ENCODE measurements at regions not wholly inside any gene's neighbourhood (a gene's known extent, or its start where the extent isn't known, plus 50 kb on each side); places are given as distances from the start of the nearest gene placed in this dataset.

GRCh38 chr20:22962567-22963439 is 72.3 kb upstream of the SSTR4 start:
- Histone ChIP-seq H3K4me2 (peak overlapping the region; percentile 65), H3K27ac (peak overlapping the region; percentile 83 to 87), H3K4me3 (no peak overlapping the region), H3K9me3 (peaks cover 7% of the 10 kb centered on the region; the same call in 2 of the 3 replicates), H3K4me1 (peaks cover 23% of the 10 kb centered on the region)
- DNase-seq (ENCODE audit: low read depth in 1 of 2, low spot score in 1 of 2), result peak; percentile 67 to 78
- TF ChIP-seq GATA3 (IDR thresholded peaks at IDR 0.05; ENCODE audit: borderline replicate concordance), result peak; percentile 78; the same call in 1 of the 2 replicates
- TF ChIP-seq HDAC2 (IDR thresholded peaks at IDR 0.05), result no peak
- no peak for TF ChIP-seq ESRRA (IDR thresholded peaks at IDR 0.05; ENCODE audit: borderline replicate concordance, low read length)
- no peak for TF ChIP-seq RARB (CRISPR knock-in tag; IDR thresholded peaks at IDR 0.05)
- TF ChIP-seq EP300 (IDR thresholded peaks at IDR 0.05), result peak; percentile 53 to 58; a peak in 2 of 5 replicates
- TF ChIP-seq TP53 (CRISPR knock-in tag; IDR thresholded peaks at IDR 0.05), result no peak
- TF ChIP-seq ZNF302 (CRISPR knock-in tag; IDR thresholded peaks at IDR 0.05), result no peak
- peak; percentile 24 for TF ChIP-seq MAX (IDR thresholded peaks at IDR 0.05)
- 0 out of 3 replicates have a peak, but pooled peaks have one; percentile 51 for TF ChIP-seq BCL3 (IDR thresholded peaks at IDR 0.05)
- TF ChIP-seq CBX2 (IDR thresholded peaks at IDR 0.05; ENCODE audit: borderline replicate concordance, low read depth), result no peak
- TF ChIP-seq HOXB5 (CRISPR knock-in tag; IDR thresholded peaks at IDR 0.05), result no peak
- peak; percentile 68 to 72; a peak in 4 of 5 replicates for TF ChIP-seq JUN (IDR thresholded peaks at IDR 0.05)
- no peak for TF ChIP-seq CBX8 (IDR thresholded peaks at IDR 0.05)
- peak; percentile 16 to 65; a peak in 4 of 5 replicates for TF ChIP-seq RAD21 (conservative IDR thresholded peaks at IDR 0.05 in 1 of 2, IDR thresholded peaks at IDR 0.05 in 1 of 2)
- TF ChIP-seq FOSB (CRISPR knock-in tag; IDR thresholded peaks at IDR 0.05), result no peak
- TF ChIP-seq CEBPB (IDR thresholded peaks at IDR 0.05), result peak; percentile 57 to 78; a peak in 2 of 4 replicates
- TF ChIP-seq HEYL (CRISPR knock-in tag; IDR thresholded peaks at IDR 0.05), result no peak
- no peak for TF ChIP-seq CHD4 (IDR thresholded peaks at IDR 0.05; ENCODE audit: borderline replicate concordance)
- peak; percentile 96 for TF ChIP-seq JUNB (IDR thresholded peaks at IDR 0.05)
- no peak for TF ChIP-seq NFE2L2 (conservative IDR thresholded peaks at IDR 0.05; ENCODE audit: low read length)
- no peak for TF ChIP-seq RCOR1 (IDR thresholded peaks at IDR 0.05; ENCODE audit: low read depth, low read length)
- TF ChIP-seq FOSL2 (IDR thresholded peaks at IDR 0.05), result peak; percentile 98
- TF ChIP-seq FOSL2 (CRISPR knock-in tag; IDR thresholded peaks at IDR 0.05), result peak; percentile 88
- peak; percentile 51; the same call in 2 of the 3 replicates for TF ChIP-seq SMC3 (IDR thresholded peaks at IDR 0.05)
- FAIRE-seq, result peak; percentile 100
- WGBS (ENCODE audit: missing lambda C conversion rate), result 3% methylated on average over 3 of the region's 3 CpGs
- ChIA-PET POLR2A (interaction anchor here (1.0 to 1.6 kb wide), 7 partner anchors 8 to 271 kb away, joined by 3 to 7 read pairs (median 4); partner anchors contain the start of gene THBD), CTCF (interaction anchor here (0.8 to 6.3 kb wide), 10 partner anchors 11 to 271 kb away, joined by 3 to 39 read pairs (median 4); no protein-coding TSS in a partner anchor)
- ATAC-seq, result peak; percentile 85 to 86

GRCh38 chr20:22963581-22963980 is 71.5 kb upstream of the SSTR4 start:
- ATAC-seq, result no peak
- 57% methylated on average over 3 of the region's 3 CpGs for WGBS (ENCODE audit: missing lambda C conversion rate)
- POLR2A ChIA-PET, result interaction anchor here (1.6 kb wide), 1 partner anchor 36 kb away, joined by 4 read pairs; no protein-coding TSS in a partner anchor

More at GRCh38 chr20:22963581-22963980, 71.5 kb upstream of the SSTR4 start:
- DNase-seq (ENCODE audit: low read depth in 1 of 2, low spot score in 1 of 2), result peak in 1 of 2 experiments; percentile 13
- H3K27ac ChIP-seq, result peak overlapping the region; percentile 83 to 87
- TF ChIP-seq RAD21 (conservative IDR thresholded peaks at IDR 0.05 in 1 of 2, IDR thresholded peaks at IDR 0.05 in 1 of 2), result no peak; a peak in 1 of 5 replicates
- no peak for TF ChIP-seq ZFP36 (IDR thresholded peaks at IDR 0.05; ENCODE audit: borderline replicate concordance, partially characterized antibody)
- no peak for TF ChIP-seq JUN (IDR thresholded peaks at IDR 0.05)
- TF ChIP-seq ZC3H11A (IDR thresholded peaks at IDR 0.05), result no peak
- no peak for TF ChIP-seq CBX8 (IDR thresholded peaks at IDR 0.05)
- no peak for TF ChIP-seq CTCF (IDR thresholded peaks at IDR 0.05)
- TF ChIP-seq MYC (IDR thresholded peaks at IDR 0.05; ENCODE audit: borderline replicate concordance, low read length), result no peak
- TF ChIP-seq MAZ (IDR thresholded peaks at IDR 0.05; ENCODE audit: borderline replicate concordance, low read depth, low read length), result no peak
- no peak for TF ChIP-seq SREBF2 (IDR thresholded peaks at IDR 0.05)
- no peak for TF ChIP-seq ZSCAN20 (CRISPR knock-in tag; IDR thresholded peaks at IDR 0.05)
- TF ChIP-seq ESRRA (IDR thresholded peaks at IDR 0.05; ENCODE audit: borderline replicate concordance, low read length), result no peak
- no peak for TF ChIP-seq HOXB5 (CRISPR knock-in tag; IDR thresholded peaks at IDR 0.05)
- TF ChIP-seq HMGXB4 (CRISPR knock-in tag; IDR thresholded peaks at IDR 0.05; ENCODE audit: borderline replicate concordance), result no peak
- no peak for TF ChIP-seq JUNB (IDR thresholded peaks at IDR 0.05)
- TF ChIP-seq TFCP2L1 (CRISPR knock-in tag; IDR thresholded peaks at IDR 0.05), result no peak
- TF ChIP-seq RFX5 (IDR thresholded peaks at IDR 0.05), result no peak
- peaks cover 23% of the 10 kb centered on the region for H3K4me1 ChIP-seq
- CTCF ChIA-PET, result interaction anchor here (1.4 to 4.2 kb wide), 6 partner anchors 9 to 272 kb away, joined by 3 to 22 read pairs (median 6); no protein-coding TSS in a partner anchor
- peak overlapping the region; percentile 65 for H3K4me2 ChIP-seq
- peaks cover 9% of the 10 kb centered on the region; the same call in 2 of the 3 replicates for H3K9me3 ChIP-seq
- no peak overlapping the region for H3K4me3 ChIP-seq
- peak; percentile 84 for FAIRE-seq
